ENCODE measurements at regions not wholly inside any gene's neighbourhood (a gene's known extent, or its start where the extent isn't known, plus 50 kb on each side); places are given as distances from the start of the nearest gene placed in this dataset.

DNA sequence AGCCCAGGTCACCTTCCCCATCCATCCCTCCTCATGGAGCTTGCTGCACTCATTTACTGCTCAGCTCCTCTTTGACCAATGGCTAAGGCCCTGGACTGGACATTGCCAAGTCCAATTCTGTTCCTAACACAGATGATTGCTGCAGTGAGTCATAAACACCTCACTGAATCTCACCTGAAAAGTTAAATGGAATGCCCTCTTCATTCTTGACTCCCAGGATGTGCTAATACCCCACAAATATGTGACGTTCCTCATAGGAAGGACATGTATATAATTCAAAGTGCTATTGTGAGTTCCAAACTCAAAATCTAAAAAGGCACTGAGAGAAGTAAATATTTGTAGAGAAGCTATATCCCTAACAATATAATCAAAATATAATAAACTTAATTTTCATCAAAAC lies 73.5 kb upstream of the DLX6 start:
- no peaks in the 10 kb centered on the region for H3K36me3 Mint-ChIP-seq (ENCODE audit: low read depth)
- no peaks in the 10 kb centered on the region for H3K9me3 Mint-ChIP-seq
- no peaks in the 10 kb centered on the region for H3K4me1 Mint-ChIP-seq
- DNase-seq, result no peak
- peaks cover 34% of the 10 kb centered on the region for H3K27me3 Mint-ChIP-seq (ENCODE audit: low read depth, poor library complexity)
- TF ChIP-seq, protein P1, sequence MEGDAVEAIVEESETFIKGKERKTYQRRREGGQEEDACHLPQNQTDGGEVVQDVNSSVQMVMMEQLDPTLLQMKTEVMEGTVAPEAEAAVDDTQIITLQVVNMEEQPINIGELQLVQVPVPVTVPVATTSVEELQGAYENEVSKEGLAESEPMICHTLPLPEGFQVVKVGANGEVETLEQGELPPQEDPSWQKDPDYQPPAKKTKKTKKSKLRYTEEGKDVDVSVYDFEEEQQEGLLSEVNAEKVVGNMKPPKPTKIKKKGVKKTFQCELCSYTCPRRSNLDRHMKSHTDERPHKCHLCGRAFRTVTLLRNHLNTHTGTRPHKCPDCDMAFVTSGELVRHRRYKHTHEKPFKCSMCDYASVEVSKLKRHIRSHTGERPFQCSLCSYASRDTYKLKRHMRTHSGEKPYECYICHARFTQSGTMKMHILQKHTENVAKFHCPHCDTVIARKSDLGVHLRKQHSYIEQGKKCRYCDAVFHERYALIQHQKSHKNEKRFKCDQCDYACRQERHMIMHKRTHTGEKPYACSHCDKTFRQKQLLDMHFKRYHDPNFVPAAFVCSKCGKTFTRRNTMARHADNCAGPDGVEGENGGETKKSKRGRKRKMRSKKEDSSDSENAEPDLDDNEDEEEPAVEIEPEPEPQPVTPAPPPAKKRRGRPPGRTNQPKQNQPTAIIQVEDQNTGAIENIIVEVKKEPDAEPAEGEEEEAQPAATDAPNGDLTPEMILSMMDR (IDR thresholded peaks at IDR 0.05), result no peak
- H3K27ac Mint-ChIP-seq, result no peak overlapping the region
- H3K4me3 Mint-ChIP-seq, result no peak overlapping the region

DNA sequence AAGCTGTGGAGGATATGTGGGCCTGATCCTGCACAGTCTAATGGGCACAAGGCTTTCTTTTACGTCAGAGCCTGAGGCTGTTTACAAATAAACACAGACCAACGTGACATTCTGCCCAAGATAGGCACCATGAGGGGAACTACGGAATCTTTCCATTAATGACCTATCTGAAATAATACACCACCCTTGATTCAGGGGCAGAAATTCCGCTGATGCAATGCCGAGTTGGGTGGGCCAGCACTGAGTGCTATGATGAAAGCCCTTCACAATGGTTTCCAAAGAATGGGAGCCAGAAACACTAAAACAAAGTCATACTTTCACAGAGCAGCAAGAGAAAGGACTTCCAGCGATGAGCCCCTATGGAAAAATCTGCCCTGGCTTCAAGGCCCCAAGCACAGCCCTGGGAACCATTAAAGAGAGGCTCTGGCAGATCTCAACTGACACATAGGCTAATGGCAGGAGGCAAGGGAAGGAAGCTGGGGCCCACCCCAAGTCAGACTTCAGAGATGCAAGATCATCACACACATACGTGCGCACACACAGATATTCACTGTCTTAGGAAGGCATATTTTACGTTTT lies 72.2 kb upstream of the DLX6 start:
- Mint-ChIP-seq H3K4me3 (no peak overlapping the region), H3K9me3 (no peaks in the 10 kb centered on the region), H3K27ac (no peak overlapping the region), H3K36me3 (ENCODE audit: low read depth) (no peaks in the 10 kb centered on the region), H3K4me1 (no peaks in the 10 kb centered on the region), H3K27me3 (ENCODE audit: low read depth, poor library complexity) (peaks cover 34% of the 10 kb centered on the region)
- DNase-seq, result no peak
- TF ChIP-seq, protein P1 (IDR thresholded peaks at IDR 0.05), result no peak

DNA sequence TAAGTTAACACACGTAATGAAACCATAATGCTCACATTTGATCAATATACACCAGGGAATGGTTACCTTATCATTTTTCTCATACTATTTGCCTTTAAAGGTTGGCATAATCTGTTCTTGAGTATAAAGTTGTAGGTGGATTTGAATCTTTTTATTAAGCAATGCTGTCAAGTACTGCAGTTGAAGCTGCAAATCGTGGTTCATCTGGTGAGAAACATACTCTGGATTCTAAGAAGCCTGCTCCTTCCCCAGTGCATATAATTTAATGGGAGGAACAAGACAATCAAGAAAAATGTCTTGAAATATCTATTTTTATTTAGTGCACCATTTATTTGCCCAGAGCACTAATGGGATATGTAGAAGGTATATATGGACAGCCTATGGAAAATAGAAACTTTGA lies 68.7 kb upstream of the DLX6 start:
- no peaks in the 10 kb centered on the region for H3K9me3 Mint-ChIP-seq
- no peak overlapping the region for H3K27ac Mint-ChIP-seq
- no peaks in the 10 kb centered on the region for H3K36me3 Mint-ChIP-seq (ENCODE audit: low read depth)
- DNase-seq, result no peak
- H3K27me3 Mint-ChIP-seq (ENCODE audit: low read depth, poor library complexity), result peaks cover 22% of the 10 kb centered on the region
- no peaks in the 10 kb centered on the region for H3K4me1 Mint-ChIP-seq
- TF ChIP-seq, protein P1 (IDR thresholded peaks at IDR 0.05), result no peak
- no peak overlapping the region for H3K4me3 Mint-ChIP-seq

DNA sequence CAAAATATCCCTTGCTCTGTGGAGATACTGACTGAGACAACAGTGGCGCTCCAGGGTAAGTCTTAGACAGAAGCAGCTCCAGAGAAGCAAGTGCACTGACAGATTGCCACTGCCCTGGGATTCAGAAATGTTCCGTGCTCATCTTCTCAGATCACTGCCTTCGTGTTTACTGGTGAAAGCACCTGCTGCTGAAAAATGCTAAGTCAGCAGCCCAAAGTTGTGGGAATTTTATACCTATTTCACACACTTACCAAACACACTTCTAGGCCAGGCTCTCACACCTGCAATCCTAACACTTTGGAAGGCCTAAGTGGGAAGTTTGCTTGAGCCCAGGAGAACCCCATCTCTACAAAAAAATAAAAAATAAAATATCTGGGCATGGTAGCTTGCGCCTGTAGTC lies 63.2 kb upstream of the DLX6 start:
- H3K27ac Mint-ChIP-seq, result no peak overlapping the region
- no peak for DNase-seq
- no peaks in the 10 kb centered on the region for H3K9me3 Mint-ChIP-seq
- no peaks in the 10 kb centered on the region for H3K4me1 Mint-ChIP-seq
- H3K27me3 Mint-ChIP-seq (ENCODE audit: low read depth, poor library complexity), result peaks cover 20% of the 10 kb centered on the region
- TF ChIP-seq, protein P1 (IDR thresholded peaks at IDR 0.05), result no peak
- H3K4me3 Mint-ChIP-seq, result no peak overlapping the region
- no peaks in the 10 kb centered on the region for H3K36me3 Mint-ChIP-seq (ENCODE audit: low read depth)

DNA sequence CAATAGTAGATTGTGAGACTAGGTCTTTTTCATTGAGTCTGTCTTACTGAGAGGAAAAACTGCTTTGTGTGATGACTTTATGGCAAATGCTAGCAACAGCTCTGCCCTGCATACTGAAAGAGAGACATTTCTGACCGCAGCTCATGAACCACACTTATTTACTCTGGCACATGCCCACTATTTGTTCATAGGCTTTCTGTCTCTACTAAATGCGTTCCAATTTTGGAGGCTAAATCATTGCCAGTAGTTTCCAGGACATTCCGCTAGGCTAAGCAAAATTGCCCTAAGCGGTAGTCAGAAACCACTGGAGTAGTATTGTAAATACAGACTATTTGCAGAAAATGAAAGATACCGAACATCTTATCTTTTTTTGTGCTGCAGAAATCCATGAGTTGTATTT lies 55.6 kb upstream of the DLX6 start:
- peaks cover 24% of the 10 kb centered on the region for H3K27me3 Mint-ChIP-seq (ENCODE audit: low read depth, poor library complexity)
- H3K27ac Mint-ChIP-seq, result no peak overlapping the region
- H3K9me3 Mint-ChIP-seq, result no peaks in the 10 kb centered on the region
- no peak for DNase-seq
- no peaks in the 10 kb centered on the region for H3K36me3 Mint-ChIP-seq (ENCODE audit: low read depth)
- no peaks in the 10 kb centered on the region for H3K4me1 Mint-ChIP-seq
- H3K4me3 Mint-ChIP-seq, result no peak overlapping the region
- TF ChIP-seq, protein P1 (IDR thresholded peaks at IDR 0.05), result no peak

DNA sequence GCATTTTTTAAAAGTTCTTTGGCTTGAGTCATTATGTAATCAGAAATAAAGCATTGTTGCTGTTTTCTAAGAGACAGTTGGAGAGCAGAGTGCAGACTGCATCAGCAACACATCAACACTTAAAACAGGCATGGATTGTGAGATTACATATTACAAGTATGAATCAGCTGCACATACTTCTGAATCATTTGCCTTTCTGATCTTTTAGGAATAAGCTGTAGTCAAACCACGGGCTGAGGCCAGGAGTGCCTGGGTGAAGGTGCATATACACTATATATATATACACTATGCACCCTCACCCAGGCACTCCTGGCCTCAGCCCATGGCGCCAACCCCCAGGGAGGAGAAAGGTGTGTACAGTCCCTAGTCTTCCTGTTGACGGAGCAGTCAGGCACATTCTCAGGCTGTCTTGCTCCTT lies 52.4 kb upstream of the DLX6 start:
- DNase-seq, result no peak
- no peaks in the 10 kb centered on the region for H3K36me3 Mint-ChIP-seq (ENCODE audit: low read depth)
- H3K4me3 Mint-ChIP-seq, result no peak overlapping the region

More for the DNA sequence above, 52.4 kb upstream of the DLX6 start:
- TF ChIP-seq, protein P1 (IDR thresholded peaks at IDR 0.05), result no peak
- Mint-ChIP-seq H3K27me3 (ENCODE audit: low read depth, poor library complexity) (peaks cover 32% of the 10 kb centered on the region), H3K27ac (no peak overlapping the region), H3K4me1 (no peaks in the 10 kb centered on the region), H3K9me3 (no peaks in the 10 kb centered on the region)

Data from nephron progenitor cell (in vitro differentiated cells).